ENCODE measurements at regions not wholly inside any gene's neighbourhood (a gene's known extent, or its start where the extent isn't known, plus 50 kb on each side); places are given as distances from the start of the nearest gene placed in this dataset.
A peak's percentile ranks its signal among the peaks of the same experiment; 100 is the strongest.

DNA sequence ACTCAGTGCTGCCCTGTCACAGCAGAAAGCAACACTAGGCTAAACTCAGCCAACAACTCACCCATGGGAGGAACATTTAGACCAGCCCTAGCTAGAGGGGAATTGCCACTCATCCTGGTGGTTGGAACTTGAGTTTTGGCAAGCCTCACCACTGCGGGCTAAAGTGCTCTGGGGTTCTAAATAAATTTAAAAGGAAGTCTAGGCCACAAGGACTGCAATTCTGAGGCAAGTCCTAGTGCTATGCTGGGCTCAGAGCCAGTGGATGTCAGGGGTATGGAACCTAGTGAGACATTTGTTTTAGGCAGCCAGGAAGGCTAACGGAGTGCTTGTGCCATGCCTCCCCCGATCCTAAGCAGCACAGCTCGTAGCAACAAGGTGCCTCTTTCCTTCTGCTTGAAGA, 78.0 kb downstream of the RGS13 start:
- no peak for DNase-seq (ENCODE audit: low read depth in 2 of 3, low spot score in 2 of 3)

- no peak for DNase-seq (ENCODE audit: low read depth in 2 of 3, low spot score in 2 of 3)
Measured at GRCh38 chr1:192724670-192725069, 84.2 kb upstream of the RGS2 start.

DNA sequence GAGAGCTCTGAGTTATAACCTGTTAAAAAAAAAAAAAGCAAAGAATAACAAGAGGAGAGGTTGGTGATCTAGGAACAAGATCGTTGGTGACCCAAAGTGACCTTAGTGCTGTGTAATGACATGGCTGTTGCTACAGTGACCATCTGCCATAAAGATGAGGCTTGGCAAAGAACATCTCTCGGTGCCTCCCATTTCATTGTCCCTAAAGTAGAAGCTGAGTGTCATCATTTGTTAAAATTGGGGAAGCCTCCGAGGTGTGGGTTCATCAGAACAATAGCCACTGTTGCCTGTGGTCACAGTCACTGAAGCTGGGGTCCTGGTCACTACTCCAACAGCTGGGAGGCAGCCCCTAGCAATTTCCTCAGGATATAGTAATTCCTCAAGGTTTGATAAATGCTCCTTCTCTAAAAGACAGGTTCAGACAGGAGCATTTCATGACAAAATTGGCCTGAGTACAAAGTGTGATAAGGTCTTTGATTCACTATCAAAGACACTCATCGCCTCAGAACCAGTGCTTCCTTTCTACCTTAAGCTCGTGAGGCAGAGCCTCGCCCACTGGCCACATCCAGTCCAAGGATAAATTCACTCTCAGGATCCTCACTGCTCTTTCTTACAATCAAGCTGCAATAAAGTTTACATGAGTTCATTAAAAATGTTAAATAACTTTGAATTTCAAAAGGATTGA, 81.9 kb upstream of the RGS2 start:
- DNase-seq (ENCODE audit: low read depth in 2 of 3, low spot score in 2 of 3) = no peak

- DNase-seq (ENCODE audit: low read depth in 2 of 3, low spot score in 2 of 3) = no peak
Measured at GRCh38 chr1:192729500-192729899, 79.3 kb upstream of the RGS2 start.

DNA sequence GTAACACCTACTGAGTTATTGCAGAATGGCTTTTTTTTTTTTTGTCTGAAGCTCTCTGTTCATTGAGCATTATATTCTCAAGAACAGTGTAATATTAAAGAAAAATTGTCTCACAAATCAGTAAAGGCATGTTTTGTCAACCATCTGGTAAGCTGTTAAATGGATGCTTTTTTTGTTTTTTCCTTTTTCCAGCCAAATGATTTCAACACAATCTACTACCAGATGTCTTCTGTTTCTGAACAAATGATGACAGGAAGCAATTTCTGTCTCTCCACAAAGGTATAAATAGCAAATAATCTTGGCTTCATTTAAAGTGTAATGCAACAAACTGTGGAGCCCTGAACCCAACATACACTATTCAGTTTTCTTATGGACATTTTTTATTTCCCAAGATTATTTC, 78.6 kb upstream of the RGS2 start:
- DNase-seq (ENCODE audit: low read depth in 2 of 3, low spot score in 2 of 3) = no peak

DNA sequence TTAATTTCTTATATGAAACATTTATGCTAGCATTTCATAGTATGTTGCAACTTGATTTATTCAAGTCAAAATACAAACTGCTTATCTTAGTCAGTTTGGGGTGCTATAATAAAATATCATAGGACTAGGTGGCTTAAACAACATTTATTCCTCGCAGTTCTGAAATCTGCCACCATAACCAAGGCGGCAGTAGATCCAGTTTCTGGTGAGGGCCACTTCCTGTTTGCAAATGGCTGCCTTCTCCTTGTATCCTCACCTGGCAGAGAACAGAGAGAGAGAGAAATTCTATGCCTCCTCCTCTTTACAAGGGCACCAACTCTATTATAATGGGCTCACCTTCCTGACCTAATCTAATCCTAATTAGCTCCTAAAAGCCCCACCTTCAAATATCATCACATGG, 76.1 kb upstream of the RGS2 start:
- no peak for DNase-seq (ENCODE audit: low read depth in 2 of 3, low spot score in 2 of 3)

- no peak for DNase-seq (ENCODE audit: low read depth in 2 of 3, low spot score in 2 of 3)
Measured at GRCh38 chr1:192735298-192735915, 73.4 kb upstream of the RGS2 start.

DNA sequence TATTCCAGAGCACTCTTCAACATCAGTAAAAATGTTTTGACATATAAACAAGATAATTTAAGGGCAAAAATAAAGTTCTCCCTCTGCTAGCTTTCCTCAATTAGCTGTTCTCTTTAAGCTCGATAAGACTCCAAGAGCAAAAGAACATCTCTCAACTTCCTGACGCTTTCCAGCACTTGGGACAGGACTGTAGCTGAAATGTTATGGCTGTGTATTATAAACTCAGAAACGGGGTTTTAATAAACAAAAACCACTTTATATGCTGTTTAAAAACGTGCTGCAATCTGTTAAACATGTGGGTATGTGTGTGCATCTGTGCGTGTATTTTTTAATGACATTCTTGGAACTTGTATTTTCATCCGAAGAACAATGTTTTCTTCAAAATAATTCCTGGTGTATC, 71.5 kb upstream of the RGS2 start:
- no peak for DNase-seq (ENCODE audit: low read depth in 2 of 3, low spot score in 2 of 3)

- DNase-seq (ENCODE audit: low read depth in 2 of 3, low spot score in 2 of 3) = no peak
Measured at GRCh38 chr1:192739476-192740184, 69.2 kb upstream of the RGS2 start.

DNA sequence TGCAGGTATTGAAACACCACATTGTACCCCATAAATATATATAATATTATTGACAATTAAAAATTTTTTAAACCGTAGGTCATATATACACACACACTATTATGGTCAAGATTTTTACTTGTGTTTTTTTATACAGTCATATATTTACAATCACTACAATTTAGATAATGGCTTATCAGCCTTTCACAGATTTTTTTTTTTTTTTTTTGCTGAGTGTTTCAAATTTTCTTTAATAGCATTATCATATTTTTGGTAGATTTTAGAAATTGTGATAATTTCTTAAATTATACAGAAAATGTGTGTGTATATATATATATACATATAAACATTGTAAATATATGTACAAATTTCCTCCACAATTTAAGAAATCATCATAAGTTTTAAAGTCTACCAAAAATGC, 68.6 kb upstream of the RGS2 start:
- DNase-seq (ENCODE audit: low read depth in 2 of 3, low spot score in 2 of 3) = no peak

DNA sequence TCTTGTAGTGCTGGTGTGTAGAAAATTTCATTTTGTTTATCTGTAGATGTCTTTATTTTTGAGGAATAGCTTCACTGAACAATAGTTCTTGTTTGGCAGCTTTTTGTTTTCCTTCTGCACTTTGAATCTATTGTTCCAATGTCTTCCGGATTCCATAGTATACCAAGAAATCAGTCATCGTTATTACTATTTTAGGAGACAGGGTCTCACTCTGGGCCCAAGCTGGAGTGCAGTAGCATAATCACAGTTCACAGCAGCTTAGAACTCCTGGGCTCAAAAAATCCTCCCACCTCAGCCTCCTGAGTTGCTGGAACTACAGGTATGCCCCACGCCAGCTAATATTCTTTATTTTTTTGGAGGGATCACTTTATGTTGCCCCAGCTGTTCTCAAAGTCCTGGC, 67.7 kb upstream of the RGS2 start:
- no peak for DNase-seq (ENCODE audit: low read depth in 2 of 3, low spot score in 2 of 3)

- no peak for DNase-seq (ENCODE audit: low read depth in 2 of 3, low spot score in 2 of 3)
Measured at GRCh38 chr1:192747301-192747700, 61.5 kb upstream of the RGS2 start.

DNA sequence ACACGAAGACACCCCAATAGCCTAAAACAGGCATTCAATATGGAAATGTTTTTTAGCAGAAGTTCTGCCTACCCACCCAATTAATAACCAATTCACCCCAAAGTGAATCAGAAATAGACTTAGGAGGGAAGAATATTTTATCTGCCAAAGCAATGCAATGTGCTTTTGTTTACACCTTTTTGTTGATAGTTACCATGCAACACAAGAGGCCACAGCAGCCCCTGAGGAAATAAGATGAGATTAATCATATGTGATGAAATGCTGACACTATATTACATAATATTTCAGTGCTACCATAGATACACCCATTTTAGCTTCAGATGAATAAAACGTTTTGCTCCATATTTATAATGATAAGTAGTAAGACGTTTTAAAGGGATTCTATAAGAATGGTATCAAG, 60.9 kb upstream of the RGS2 start:
- DNase-seq (ENCODE audit: low read depth in 2 of 3, low spot score in 2 of 3) = peak in 2 of 3 donors; percentile 6 to 27

DNA sequence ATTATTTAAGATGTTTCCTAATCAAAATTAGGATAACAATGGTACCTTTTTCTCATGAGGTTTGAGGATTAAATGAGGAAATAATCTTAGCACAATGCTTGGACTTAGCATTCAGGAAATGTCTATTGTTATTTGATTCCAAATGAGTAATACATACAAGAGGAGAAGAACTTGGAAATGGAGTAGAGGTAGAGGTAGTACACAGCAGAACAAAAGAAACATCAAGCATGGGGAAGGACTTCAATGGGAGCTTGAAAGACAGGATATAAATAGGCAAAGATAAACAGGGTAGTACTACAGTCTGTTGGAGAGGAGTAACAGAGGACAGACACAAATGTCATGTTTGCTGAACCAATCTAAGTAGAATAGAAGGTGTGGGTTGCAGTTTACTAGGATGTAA, 59.5 kb upstream of the RGS2 start:
- DNase-seq (ENCODE audit: low read depth in 2 of 3, low spot score in 2 of 3) = no peak

DNA sequence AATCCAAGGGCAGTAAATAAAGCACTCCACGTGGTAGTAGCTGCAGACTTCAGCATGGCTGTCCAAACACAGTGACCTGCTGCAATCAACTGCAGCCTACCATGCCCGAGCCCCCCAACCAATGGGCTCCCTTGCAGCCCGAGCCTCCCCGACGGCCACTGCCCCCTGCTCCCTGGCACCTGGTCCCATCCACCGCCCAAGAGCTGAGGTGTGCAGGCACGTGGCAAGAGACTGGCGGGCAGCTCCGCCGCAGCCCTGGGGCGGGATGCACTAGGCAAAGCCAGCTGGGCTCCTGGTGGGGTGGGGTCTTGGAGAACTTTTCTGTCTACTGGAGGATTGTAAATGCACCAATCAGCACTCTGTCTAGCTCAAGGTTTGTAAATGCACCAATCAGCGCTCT, 57.6 kb upstream of the RGS2 start:
- no peak for DNase-seq (ENCODE audit: low read depth in 2 of 3, low spot score in 2 of 3)

GRCh38 chr1:192756314-192756713, 52.5 kb upstream of the RGS2 start:
- DNase-seq (ENCODE audit: low read depth in 2 of 3, low spot score in 2 of 3) = peak in 1 of 3 donors; percentile 1

DNA sequence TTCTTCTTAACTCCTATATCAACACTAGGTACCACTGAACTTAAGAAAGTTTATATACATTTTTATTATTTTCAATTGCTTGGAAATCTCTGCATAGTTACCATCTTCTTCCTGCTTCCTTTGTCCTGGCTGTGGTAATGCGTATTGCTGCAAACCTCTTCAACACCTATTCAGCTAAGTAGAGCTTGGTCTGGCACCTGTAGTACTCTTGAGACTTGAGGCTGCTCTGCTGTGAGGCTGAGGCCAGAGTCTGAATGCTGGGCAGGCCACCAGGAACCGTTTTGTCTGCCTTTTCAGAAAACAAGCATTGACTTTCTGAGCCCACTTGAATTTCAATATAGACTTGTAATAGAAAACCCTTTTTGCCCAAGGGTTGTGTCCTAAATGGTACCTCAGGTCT, 52.0 kb upstream of the RGS2 start:
- no peak for DNase-seq (ENCODE audit: low read depth in 2 of 3, low spot score in 2 of 3)

DNA sequence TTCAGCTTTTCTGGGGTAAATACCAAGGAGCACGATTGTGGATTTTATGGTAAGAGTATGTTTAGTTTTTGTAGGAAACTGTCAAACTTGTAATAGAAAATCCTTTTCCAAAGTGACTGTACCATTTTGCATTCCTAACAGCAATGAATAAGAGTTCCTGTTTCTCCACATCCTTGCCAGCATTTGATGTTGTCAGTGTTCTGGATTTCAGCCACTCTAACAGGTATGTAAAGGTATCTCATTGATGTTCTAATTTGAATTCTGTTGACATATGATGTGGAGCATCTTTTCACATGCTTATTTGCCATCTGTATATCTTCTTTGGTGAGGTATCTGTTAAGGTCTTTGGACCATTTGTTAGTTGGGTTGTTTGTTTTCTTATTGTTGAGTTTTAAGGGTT, 50.3 kb upstream of the RGS2 start:
- no peak for DNase-seq (ENCODE audit: low read depth in 2 of 3, low spot score in 2 of 3)
